ENCODE measurements at regions not wholly inside any gene's neighbourhood (a gene's known extent, or its start where the extent isn't known, plus 50 kb on each side); places are given as distances from the start of the nearest gene placed in this dataset.
A peak's percentile ranks its signal among the peaks of the same experiment; 100 is the strongest.

DNA sequence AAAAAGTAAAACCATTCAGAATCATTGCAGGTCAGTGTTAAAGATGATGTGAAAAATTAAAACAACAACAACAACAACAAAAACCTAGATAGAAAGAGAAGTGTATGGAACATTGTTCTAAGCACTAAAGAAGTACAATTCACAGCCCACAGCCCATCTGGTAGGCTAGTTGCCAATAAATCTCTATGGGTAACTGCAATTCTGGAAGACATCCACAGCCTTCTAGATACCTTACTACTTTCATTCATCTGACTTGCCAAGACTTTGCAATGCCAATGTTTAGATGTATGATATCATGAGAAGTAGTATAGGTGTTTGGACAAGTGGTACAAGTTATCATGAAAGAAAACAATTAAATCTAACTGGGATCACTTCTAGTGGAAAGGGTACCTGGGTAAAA, 198.6 kb downstream of the VGLL3 start:
- Histone ChIP-seq H3K79me2 (ENCODE audit: control insufficient read depth, insufficient read depth, low read length, poor library complexity) (no peaks in the 10 kb centered on the region), H2BK5ac (ENCODE audit: low read depth, low read length, poor library complexity) (no peak overlapping the region), H3K27ac (ENCODE audit: low read depth, low read length) (no peak overlapping the region), H4K8ac (ENCODE audit: low read depth, low read length) (no peak overlapping the region), H2BK12ac (ENCODE audit: low read length) (no peak overlapping the region), H3K18ac (ENCODE audit: low read length) (no peak overlapping the region), H4K91ac (ENCODE audit: low read depth, low read length) (no peak overlapping the region), H3K4ac (ENCODE audit: low read depth, low read length) (no peak overlapping the region), H3K36me3 (ENCODE audit: control insufficient read depth in 1 of 2, insufficient read depth in 2 of 2, low read length in 2 of 2) (no peaks in the 10 kb centered on the region), H4K12ac (ENCODE audit: low read depth, low read length) (no peak overlapping the region), H3K4me1 (ENCODE audit: control insufficient read depth in 1 of 2, insufficient read depth in 2 of 2, low read length in 2 of 2) (no peaks in the 10 kb centered on the region), H3K4me2 (ENCODE audit: low read length) (no peak overlapping the region), H3K79me1 (ENCODE audit: low read length) (no peaks in the 10 kb centered on the region), H3K14ac (ENCODE audit: low read length) (no peak overlapping the region), H3K23ac (ENCODE audit: low read length) (no peak overlapping the region), H2AFZ (ENCODE audit: insufficient read depth, low read length, poor library complexity) (no peak overlapping the region), H3K9me3 (ENCODE audit: insufficient read depth, low read depth, low read length) (no peaks in the 10 kb centered on the region), H3K27me3 (ENCODE audit: insufficient read depth, low read length) (no peaks in the 10 kb centered on the region), H2AK5ac (ENCODE audit: low read length) (no peak overlapping the region), H3K4me3 (ENCODE audit: low read depth, low read length) (no peak overlapping the region), H3K9ac (ENCODE audit: low read length) (no peak overlapping the region), H2BK120ac (ENCODE audit: insufficient read depth, low read length, poor library complexity) (no peak overlapping the region)
- no peak for DNase-seq

GRCh38 chr3:86790884-86791549, 199.9 kb downstream of the VGLL3 start:
- Histone ChIP-seq H3K4me3 (ENCODE audit: low read depth, low read length) (no peak overlapping the region), H3K27ac (ENCODE audit: low read depth, low read length) (no peak overlapping the region), H3K4me2 (ENCODE audit: low read length) (no peak overlapping the region), H4K12ac (ENCODE audit: low read depth, low read length) (no peak overlapping the region), H4K91ac (ENCODE audit: low read depth, low read length) (no peak overlapping the region), H3K79me1 (ENCODE audit: low read length) (no peaks in the 10 kb centered on the region), H3K9me3 (ENCODE audit: insufficient read depth, low read depth, low read length) (no peaks in the 10 kb centered on the region), H2AFZ (ENCODE audit: insufficient read depth, low read length, poor library complexity) (no peak overlapping the region), H3K4ac (ENCODE audit: low read depth, low read length) (no peak overlapping the region), H2BK120ac (ENCODE audit: insufficient read depth, low read length, poor library complexity) (no peak overlapping the region), H3K14ac (ENCODE audit: low read length) (no peak overlapping the region), H3K18ac (ENCODE audit: low read length) (no peak overlapping the region), H2BK5ac (ENCODE audit: low read depth, low read length, poor library complexity) (no peak overlapping the region), H4K8ac (ENCODE audit: low read depth, low read length) (no peak overlapping the region), H3K4me1 (ENCODE audit: control insufficient read depth in 1 of 2, insufficient read depth in 2 of 2, low read length in 2 of 2) (no peaks in the 10 kb centered on the region), H3K36me3 (ENCODE audit: control insufficient read depth in 1 of 2, insufficient read depth in 2 of 2, low read length in 2 of 2) (no peaks in the 10 kb centered on the region), H3K27me3 (ENCODE audit: insufficient read depth, low read length) (no peaks in the 10 kb centered on the region), H2AK5ac (ENCODE audit: low read length) (no peak overlapping the region), H3K9ac (ENCODE audit: low read length) (no peak overlapping the region), H3K23ac (ENCODE audit: low read length) (no peak overlapping the region), H3K79me2 (ENCODE audit: control insufficient read depth, insufficient read depth, low read length, poor library complexity) (no peaks in the 10 kb centered on the region), H2BK12ac (ENCODE audit: low read length) (no peak overlapping the region)
- no peak for DNase-seq
- no CpG with 5 or more reads among the region's 4 CpGs for WGBS (ENCODE audit: extremely low coverage, insufficient coverage, insufficient read length)

- no CpG with 5 or more reads among the region's 2 CpGs for WGBS (ENCODE audit: extremely low coverage, insufficient coverage, insufficient read length)
- H3K4me2 ChIP-seq (ENCODE audit: low read length), result no peak overlapping the region
- H3K36me3 ChIP-seq (ENCODE audit: control insufficient read depth in 1 of 2, insufficient read depth in 2 of 2, low read length in 2 of 2), result no peaks in the 10 kb centered on the region
- H3K4ac ChIP-seq (ENCODE audit: low read depth, low read length), result no peak overlapping the region
- no peaks in the 10 kb centered on the region for H3K4me1 ChIP-seq (ENCODE audit: control insufficient read depth in 1 of 2, insufficient read depth in 2 of 2, low read length in 2 of 2)
- H3K9ac ChIP-seq (ENCODE audit: low read length), result no peak overlapping the region
- no peak for DNase-seq
- no peak overlapping the region for H2BK12ac ChIP-seq (ENCODE audit: low read length)
- no peak overlapping the region for H3K23ac ChIP-seq (ENCODE audit: low read length)
- no peak overlapping the region for H3K14ac ChIP-seq (ENCODE audit: low read length)
- no peak overlapping the region for H4K91ac ChIP-seq (ENCODE audit: low read depth, low read length)
- H2AK5ac ChIP-seq (ENCODE audit: low read length), result no peak overlapping the region
- no peak overlapping the region for H3K4me3 ChIP-seq (ENCODE audit: low read depth, low read length)
- no peak overlapping the region for H2AFZ ChIP-seq (ENCODE audit: insufficient read depth, low read length, poor library complexity)
- no peaks in the 10 kb centered on the region for H3K9me3 ChIP-seq (ENCODE audit: insufficient read depth, low read depth, low read length)
- no peak overlapping the region for H3K27ac ChIP-seq (ENCODE audit: low read depth, low read length)
- no peaks in the 10 kb centered on the region for H3K27me3 ChIP-seq (ENCODE audit: insufficient read depth, low read length)
- no peak overlapping the region for H2BK120ac ChIP-seq (ENCODE audit: insufficient read depth, low read length, poor library complexity)
- H4K12ac ChIP-seq (ENCODE audit: low read depth, low read length), result no peak overlapping the region
- no peaks in the 10 kb centered on the region for H3K79me2 ChIP-seq (ENCODE audit: control insufficient read depth, insufficient read depth, low read length, poor library complexity)
- no peak overlapping the region for H3K18ac ChIP-seq (ENCODE audit: low read length)
- H2BK5ac ChIP-seq (ENCODE audit: low read depth, low read length, poor library complexity), result no peak overlapping the region
- no peak overlapping the region for H4K8ac ChIP-seq (ENCODE audit: low read depth, low read length)
- H3K79me1 ChIP-seq (ENCODE audit: low read length), result no peaks in the 10 kb centered on the region
Observed at GRCh38 chr3:86788371-86788770, 202.6 kb downstream of the VGLL3 start.

GRCh38 chr3:86787091-86787490, 203.9 kb downstream of the VGLL3 start:
- H3K23ac ChIP-seq (ENCODE audit: low read length), result no peak overlapping the region

More at GRCh38 chr3:86787091-86787490, 203.9 kb downstream of the VGLL3 start:
- Histone ChIP-seq H4K91ac (ENCODE audit: low read depth, low read length) (no peak overlapping the region), H3K4ac (ENCODE audit: low read depth, low read length) (no peak overlapping the region), H3K4me2 (ENCODE audit: low read length) (no peak overlapping the region), H3K27me3 (ENCODE audit: insufficient read depth, low read length) (no peaks in the 10 kb centered on the region), H3K79me2 (ENCODE audit: control insufficient read depth, insufficient read depth, low read length, poor library complexity) (no peaks in the 10 kb centered on the region), H3K9ac (ENCODE audit: low read length) (no peak overlapping the region), H3K4me1 (ENCODE audit: control insufficient read depth in 1 of 2, insufficient read depth in 2 of 2, low read length in 2 of 2) (no peaks in the 10 kb centered on the region), H4K8ac (ENCODE audit: low read depth, low read length) (no peak overlapping the region), H4K12ac (ENCODE audit: low read depth, low read length) (no peak overlapping the region), H2AFZ (ENCODE audit: insufficient read depth, low read length, poor library complexity) (no peak overlapping the region), H2BK120ac (ENCODE audit: insufficient read depth, low read length, poor library complexity) (no peak overlapping the region), H2BK5ac (ENCODE audit: low read depth, low read length, poor library complexity) (no peak overlapping the region), H3K27ac (ENCODE audit: low read depth, low read length) (no peak overlapping the region), H3K36me3 (ENCODE audit: control insufficient read depth in 1 of 2, insufficient read depth in 2 of 2, low read length in 2 of 2) (no peaks in the 10 kb centered on the region), H3K14ac (ENCODE audit: low read length) (no peak overlapping the region), H3K4me3 (ENCODE audit: low read depth, low read length) (no peak overlapping the region), H2BK12ac (ENCODE audit: low read length) (no peak overlapping the region), H3K9me3 (ENCODE audit: insufficient read depth, low read depth, low read length) (no peaks in the 10 kb centered on the region), H2AK5ac (ENCODE audit: low read length) (no peak overlapping the region), H3K79me1 (ENCODE audit: low read length) (no peaks in the 10 kb centered on the region), H3K18ac (ENCODE audit: low read length) (no peak overlapping the region)
- WGBS (ENCODE audit: extremely low coverage, insufficient coverage, insufficient read length), result no CpG with 5 or more reads among the region's 2 CpGs
- peak; percentile 9 to 49 for DNase-seq
